ENCODE measurements at regions not wholly inside any gene's neighbourhood (a gene's known extent, or its start where the extent isn't known, plus 50 kb on each side); places are given as distances from the start of the nearest gene placed in this dataset.
"Not testable (repeated sequence)": the region's sequence is repeated elsewhere in the genome, so short reads cannot be mapped to it uniquely, and the experiment has no call there.

DNA sequence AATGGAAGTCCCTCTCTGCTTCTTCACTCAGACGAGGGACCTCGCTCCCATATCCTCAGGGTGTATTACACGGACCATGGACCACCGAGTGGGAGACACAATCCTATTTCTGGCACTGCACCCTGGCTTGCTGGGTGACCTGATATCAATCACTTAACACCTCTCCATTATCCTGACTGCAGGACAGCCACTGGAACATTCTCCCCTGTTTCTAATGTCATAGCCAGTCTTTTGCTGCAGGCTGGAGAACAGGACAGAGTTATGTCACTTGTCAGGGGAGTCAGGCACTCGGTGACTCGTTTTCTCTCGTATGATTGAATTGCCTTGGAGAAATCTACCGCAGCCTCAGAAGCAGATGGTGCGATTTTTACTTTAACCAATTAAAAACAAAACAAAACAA lies 219.1 kb upstream of the IGFBP7 start:
- DNase-seq (ENCODE audit: low spot score), result no peak

DNA sequence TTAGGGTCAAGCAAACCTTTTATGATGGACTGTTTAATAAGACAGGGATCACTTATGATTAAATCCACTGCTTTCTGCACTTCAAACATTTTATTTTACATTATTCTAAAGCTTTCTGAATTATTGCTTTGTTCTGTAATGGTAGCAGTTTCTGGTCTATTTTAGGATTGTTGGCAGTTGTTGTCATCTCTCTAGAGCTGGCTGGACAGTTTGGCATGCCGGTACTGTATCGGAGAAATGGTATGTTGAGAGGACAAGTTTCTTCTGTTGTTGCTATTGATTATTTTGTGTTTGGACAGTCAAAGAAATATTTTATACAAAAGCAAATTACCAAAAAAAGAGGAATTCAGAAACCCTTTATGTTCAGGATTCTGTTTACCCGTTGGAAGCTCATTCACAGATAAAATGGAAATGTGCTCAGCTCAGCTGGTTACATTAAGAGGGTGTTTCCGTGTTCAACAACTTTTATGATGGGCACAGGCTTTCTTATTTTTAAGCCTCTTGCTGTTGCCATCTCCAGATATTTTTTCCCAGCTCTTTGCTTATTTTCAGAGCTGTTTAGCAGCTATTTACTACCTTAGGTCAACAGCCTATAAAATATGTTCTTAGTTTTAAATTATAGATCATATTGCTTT lies 214.6 kb upstream of the IGFBP7 start:
- no peak for DNase-seq (ENCODE audit: low spot score)

DNA sequence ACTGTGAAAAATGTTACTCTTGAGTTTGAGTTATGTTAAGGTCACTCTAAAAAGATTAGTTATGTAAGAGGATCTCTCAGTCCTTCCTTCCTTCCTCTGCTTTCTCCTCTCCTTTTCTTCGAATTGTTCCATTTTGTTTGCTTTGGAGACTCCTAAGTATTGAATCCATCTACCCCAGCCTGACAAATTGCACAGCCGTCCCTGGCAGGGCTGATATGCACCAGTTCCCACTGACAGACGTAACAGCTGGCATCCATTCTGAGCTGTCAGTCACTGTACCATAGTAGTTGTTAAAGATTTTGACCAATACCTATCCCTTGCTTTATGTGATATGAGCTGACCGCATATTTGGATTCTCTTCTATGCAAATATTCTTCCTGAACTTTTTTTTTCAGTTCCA lies 210.7 kb upstream of the IGFBP7 start:
- DNase-seq (ENCODE audit: low spot score), result no peak

DNA sequence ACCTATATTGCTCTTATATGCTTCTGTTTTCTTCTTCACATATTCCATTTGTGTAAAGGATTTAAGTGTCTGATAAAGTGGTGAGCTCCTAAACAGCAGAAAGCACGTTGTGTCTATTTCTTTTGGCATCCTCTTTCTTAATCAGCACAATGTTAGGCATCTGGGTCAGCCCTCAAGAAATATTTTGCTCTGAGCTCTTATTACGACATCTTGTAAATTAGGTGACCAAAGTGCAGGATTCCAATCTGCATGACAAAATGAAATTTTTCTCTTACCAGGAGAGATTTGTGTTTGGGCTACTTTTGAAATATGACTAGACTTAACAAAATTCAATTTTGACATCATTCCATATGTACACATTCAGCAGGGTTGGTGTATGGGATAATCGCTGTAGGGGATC lies 210.0 kb upstream of the IGFBP7 start:
- no peak for DNase-seq (ENCODE audit: low spot score)

DNA sequence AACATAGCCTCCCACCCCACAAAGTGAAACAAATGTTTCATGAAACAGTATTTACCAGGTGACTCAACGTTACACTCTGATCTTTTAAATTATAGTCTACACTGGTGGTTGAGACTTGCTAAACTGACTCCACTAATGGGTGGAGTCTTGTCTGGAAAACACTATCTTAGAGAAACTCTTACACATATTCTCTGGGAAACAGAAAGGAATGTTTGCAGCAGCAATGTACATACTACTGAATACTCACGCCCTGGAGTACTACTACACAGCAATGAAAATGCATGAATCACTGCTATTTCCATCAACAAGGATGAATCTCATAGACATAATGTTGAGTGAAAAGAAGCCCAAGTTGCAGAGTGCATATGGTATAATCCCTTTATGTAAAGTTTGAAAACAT lies 208.5 kb upstream of the IGFBP7 start:
- DNase-seq (ENCODE audit: low spot score), result no peak

DNA sequence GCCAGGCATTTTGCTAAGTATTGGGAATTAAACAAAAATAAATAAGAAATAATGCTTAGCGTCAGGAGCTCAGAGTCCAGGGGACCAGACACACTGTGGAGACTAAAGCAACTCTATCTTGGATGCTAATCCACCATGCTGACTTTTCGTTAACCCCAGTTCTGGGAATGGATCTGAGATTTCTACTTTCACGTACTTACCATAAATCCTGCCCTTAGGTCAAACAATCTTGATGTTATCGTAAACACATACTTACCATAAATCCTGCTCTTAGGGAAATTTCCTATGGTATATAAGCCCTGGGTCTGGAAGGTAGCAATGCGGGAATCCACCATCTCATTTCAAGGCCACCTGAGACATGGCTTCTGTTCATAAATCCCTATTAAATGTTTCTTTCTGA lies 204.5 kb upstream of the IGFBP7 start:
- DNase-seq (ENCODE audit: low spot score), result no peak

DNA sequence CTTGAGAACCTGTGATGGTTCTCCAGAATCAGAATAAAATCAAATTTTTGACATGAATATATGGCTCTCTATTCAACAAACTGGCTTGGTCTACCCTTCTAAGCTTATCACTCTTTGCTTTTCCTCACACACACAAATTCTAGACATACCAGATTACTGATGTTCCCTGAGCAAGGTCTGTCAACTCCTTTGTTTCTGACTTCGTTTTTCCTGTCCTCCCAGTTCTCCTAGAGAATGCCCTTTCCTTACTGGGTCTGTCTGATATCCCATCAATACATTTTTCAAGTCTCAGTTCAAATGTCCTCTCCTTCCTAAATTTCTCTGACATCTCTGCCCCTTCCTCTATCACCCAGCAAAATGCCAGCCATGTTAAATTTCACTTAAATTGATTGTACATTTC lies 202.1 kb upstream of the IGFBP7 start:
- no peak for DNase-seq (ENCODE audit: low spot score)

DNA sequence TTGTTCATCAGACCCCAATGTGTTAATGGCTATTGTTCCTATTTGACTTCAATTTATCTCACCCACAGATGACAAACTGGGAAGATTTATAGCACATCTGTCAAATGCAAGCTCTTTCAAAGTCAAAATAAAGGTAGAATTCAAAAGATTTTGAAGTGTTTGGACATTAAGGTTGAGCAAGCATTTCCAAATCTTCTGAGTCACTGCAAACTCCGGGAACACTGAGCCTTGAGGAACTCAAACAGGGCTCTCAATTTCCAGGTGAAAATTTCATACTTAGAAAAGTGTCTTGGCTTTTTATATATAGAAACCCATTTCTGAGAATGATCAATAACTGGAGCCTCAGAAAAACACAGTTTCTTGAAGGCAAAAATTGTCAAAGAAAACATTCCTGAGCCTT lies 199.5 kb upstream of the IGFBP7 start:
- DNase-seq (ENCODE audit: low spot score), result no peak

DNA sequence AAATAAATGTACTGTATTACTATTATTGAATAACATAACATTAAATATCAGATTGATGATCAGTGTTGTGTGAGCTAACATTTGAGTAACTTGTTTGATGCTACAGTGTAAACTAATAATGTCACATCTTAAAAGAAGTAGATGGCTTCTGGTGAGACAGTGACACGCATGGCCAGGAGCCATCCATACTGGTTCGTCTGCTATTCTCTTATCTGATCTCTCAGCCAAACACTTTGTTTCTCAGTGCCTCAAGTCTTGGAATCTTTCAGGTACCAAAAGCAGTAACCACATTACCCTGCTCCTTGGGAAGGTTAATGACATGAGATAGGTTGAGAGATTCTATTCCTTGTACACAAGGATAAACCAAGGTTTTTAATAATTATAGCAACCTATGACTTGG lies 198.1 kb upstream of the IGFBP7 start:
- no peak for DNase-seq (ENCODE audit: low spot score)

DNA sequence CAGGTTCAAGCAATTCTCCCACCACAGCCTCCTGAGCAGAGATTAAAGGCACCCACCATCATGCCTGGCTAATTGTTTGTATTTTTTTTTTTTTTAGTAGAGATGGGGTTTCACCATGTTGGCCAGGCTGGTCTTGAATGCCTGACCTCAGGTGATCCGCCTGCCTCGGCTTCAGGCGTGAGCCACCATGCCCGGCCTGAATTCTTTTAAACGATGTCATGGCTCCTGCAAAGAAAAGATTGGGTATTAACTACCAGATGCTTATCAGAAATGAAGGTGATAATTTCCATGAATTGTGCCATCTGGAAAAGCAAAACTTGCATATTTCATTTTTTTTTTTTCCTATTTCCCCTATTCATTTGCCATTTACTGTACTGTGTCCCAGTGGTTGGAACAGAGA lies 195.7 kb upstream of the IGFBP7 start:
- DNase-seq (ENCODE audit: low spot score), result no peak

DNA sequence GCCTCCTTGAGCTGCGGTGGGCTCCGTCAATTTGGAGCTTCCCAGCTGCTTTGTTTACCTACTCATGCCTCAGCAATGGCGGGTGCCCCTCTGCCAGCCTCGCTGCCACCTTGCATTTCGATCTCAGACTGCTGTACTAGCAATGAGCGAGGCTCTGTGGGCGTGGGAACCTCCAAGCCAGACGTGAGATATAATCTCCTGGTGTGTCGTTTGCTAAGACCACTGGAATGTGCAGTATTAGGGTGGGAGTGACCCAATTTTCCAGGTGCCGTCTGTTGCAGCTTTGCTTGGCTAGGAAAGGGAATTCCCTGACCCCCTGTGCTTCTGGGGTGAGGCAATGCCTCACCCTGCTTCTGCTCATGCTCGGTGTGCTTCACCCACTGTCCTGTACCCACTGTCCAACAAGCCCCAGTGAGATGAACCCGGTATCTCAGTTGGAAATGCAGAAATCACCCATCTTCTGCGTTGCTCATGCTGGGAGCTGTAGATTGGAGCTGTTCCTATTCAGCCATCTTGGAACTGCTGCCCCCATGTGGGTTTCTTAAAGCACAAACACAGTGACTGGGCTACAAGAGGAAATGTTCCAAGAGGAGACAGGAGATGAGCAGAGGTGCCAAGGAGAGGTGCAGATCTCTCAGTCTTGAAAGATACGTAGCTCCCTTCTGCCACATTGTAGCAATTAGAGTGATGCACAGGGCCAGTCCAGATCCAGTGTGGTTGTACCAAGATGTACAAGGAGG lies 193.0 kb upstream of the IGFBP7 start:
- DNase-seq (ENCODE audit: low spot score), result no peak

DNA sequence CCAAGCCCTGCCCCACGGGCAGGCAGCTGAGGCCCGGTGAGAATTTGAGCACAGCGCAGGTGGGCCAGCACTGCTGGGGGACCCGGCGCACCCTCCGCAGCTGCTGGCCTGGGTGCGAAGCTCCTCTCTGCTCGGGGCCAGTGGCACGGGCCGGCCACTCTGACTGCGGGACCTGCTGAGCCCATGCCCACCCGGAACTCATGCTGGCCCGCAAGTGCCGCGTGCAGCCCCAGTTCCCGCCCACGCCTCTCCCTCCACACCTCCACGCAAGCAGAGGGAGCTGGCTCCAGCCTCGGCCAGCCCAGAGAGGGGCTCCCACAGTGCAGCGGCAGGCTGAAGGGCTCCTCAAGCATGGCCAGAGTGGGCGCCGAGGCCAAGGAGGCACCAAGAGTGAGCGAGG lies 190.1 kb upstream of the IGFBP7 start:
- DNase-seq (ENCODE audit: low spot score), result not testable (repeated sequence)

DNA sequence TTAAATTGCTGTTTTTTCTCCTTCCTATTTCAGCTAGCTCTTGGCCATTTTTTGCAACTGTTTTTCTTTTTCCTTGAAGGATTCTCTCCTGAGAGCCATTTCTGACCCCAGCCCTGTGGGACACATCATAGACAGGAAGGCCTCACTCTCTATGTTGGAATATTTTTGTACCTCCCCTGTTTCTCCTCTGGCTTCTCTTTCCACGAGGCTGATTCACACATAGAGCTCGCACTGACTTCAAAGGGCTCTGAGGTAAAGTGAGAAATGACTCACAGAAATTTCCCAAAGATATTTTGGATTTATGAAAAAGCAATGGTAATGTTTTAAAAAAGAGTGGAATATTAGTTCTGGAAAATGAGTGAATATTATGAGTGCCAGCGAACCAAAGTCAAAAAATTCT lies 181.7 kb upstream of the IGFBP7 start:
- no peak for DNase-seq (ENCODE audit: low spot score)

DNA sequence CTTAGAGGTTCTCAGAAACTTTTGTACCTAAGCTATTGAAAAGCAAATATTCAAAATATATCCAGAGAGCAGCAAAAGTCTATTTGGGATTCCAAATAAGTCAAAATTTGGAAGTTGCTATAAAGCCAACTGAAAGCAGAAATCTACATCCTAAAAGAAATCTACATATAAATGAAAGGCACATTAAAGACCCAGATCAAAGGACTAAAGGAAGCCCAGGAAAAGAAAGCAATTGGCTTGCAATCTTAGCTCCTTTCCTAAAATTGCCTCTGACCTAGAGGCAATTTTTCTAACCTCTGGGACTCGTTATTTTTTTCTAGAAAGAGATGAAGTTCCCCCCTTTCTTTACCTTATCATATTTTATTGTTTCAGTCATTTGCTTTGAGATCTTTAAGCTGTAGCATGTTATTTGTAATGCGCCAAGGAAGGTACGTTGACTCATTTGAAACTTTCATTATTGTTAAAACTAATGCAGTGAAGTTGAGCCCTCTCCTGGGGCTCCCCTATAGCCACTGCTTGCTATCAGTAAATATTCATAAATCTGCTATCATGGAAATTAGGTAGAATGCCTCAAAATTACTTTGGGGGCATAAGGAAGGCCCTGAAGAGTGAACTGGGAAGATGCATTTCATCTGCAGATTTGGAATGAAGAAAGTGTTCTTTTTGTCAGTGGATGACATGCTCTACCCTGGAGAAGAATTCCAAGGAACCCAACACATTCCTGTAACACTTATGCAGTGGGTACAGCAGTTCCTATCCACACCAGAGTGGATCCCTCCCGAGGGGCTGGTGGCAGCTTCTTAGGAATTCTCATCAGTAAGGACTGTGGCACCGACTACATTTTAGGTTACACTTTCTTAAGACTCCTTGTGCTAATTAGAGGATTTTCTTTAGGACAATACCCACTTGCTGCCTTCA lies 177.8 kb upstream of the IGFBP7 start:
- no peak for DNase-seq (ENCODE audit: low spot score)

DNA sequence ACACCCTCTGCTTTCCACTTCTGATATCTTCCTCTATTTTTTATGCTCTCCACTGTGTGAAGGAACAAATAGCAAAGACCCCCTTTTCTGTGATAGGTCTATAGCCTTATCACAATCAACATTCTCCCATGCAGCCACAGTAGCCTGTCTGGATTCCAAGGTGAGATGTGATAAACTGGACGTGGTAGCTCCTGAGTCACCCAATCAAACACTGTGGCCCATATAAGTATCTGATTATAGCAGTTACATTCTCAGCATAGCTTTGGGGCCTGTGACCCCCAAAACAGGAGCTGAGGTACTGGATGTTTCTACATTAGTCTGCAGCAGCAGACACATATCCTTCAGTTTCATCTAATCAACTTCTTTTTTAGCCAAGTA lies 172.7 kb upstream of the IGFBP7 start:
- no peak for DNase-seq (ENCODE audit: low spot score)

DNA sequence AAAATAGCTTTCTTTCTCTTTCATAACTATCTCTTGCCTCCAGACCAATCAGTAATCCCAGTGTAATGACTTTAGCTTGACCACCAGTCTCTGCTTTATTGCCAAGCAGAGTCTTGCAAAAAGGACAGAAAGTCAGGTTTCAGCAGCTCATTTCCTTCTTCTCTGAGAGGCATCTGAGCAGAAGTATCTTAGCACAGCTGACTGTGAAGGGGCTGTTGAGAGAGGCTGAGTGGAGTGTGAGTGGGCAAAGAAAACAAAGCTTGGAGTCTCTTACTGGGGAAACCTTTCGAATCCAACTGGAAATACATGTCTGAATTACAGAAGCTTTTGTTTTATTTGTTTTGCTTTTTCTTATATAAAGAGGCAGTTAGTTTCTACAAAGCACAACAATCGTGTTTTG lies 170.3 kb upstream of the IGFBP7 start:
- no peak for DNase-seq (ENCODE audit: low spot score)

DNA sequence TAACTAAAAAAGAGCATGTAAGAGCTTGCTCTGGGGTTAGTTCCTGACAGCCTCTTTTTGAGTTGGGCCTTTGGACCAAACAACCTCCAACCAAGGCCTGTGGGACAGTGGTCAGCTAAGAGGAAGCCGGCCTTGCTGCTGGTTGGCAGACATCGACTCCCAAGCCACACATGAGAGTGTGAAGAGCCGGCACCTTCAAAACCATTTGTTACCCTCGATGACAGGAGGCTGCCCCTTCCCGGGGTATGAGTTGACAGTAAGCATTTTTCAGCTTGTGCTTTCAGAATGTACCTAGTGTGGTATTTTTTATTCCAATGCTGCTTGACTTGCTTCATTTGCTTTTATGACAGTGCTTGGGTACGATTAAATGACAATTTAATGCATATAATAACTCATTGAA lies 168.6 kb upstream of the IGFBP7 start:
- no peak for DNase-seq (ENCODE audit: low spot score)

DNA sequence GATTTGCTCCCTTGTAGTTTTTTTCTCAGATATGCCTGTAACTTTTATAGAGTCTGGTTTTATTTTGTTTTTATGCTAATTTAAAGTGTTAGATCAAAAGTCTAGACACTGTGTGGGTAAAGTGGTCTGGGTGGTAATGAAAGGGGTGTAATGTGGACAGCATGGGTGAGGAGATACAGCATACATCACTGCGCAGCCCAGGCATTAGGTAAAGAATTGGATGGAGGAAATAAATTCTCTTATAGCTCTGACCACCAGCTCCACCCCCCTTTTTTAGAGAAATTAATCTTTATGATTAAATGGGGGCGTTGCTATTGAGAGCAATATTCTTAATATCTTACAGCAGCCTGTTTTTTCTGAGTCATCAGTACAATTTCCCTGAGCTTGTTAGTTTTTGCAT lies 163.9 kb upstream of the IGFBP7 start:
- DNase-seq (ENCODE audit: low spot score), result no peak

DNA sequence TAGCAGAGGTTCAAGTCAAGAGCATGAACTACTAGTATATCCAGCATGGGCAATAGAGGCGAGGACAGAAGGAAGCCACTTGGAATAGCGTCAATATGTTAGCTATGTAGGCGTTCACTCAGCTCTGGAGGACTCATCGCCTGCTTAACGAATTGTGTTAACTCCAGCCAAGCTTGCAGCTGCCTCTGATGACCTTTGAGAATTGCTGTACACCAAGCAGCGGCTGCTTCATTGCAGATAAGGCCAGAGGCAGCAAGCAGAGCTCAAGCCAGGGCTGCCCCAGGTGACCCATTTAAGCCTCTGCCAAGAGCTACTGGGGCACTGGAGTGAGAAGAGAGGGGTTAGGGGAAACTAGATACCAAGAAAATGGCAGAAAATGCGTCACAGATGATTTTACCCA lies 160.2 kb upstream of the IGFBP7 start:
- no peak for DNase-seq (ENCODE audit: low spot score)

DNA sequence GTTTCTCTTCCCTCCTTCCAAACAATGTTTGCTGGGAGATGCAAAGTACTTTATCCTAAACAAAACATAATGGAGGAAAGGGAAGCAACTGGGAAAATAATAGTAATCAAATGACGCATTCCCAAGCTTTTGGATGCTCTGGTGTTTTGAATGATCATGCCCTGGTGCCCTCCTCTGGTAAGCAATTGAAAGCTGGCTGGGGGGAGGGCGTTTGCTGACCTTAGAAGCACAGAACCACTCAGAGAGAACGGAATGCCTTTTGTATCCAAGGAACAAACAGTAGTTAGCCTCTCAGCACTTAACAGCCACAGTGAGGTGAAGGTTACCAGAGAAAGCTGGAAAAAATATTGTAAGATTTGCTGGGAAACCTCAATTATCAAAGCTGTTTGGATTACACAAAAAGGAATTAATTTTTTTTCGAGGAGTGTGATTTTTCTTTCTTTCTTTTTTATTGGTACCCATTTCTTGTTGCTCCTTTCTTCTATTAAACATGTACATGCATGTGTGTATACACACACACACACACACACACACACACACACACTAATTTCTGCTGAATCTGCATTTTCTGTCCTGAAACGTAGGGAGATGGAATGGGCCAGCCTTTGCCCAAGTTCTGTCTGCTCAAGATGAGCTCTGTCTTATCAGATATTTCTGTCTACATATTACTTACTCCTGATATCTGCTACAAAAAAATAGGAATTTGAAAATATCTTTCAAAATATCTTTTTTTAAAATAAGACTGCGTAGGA lies 155.8 kb upstream of the IGFBP7 start:
- DNase-seq (ENCODE audit: low spot score), result no peak

DNA sequence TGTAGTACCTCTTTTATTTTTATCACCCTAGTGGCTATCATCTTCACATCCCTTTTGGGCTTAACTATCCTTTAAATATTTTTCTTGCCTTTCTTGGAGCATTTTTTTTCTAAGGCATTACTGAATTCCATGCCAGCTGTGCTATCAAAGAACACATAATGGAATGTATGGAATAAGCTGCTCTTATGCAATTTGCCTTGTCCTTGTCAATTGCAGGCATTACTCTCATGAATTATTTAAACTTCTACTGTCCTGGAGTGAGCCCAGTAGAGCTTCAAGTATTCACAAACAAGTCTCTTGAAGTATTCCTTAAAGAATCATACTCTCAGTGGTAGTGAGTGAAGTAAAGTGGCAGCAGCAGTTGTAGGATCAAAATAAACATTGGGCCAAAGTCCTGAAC lies 144.6 kb upstream of the IGFBP7 start:
- DNase-seq (ENCODE audit: low spot score), result no peak

DNA sequence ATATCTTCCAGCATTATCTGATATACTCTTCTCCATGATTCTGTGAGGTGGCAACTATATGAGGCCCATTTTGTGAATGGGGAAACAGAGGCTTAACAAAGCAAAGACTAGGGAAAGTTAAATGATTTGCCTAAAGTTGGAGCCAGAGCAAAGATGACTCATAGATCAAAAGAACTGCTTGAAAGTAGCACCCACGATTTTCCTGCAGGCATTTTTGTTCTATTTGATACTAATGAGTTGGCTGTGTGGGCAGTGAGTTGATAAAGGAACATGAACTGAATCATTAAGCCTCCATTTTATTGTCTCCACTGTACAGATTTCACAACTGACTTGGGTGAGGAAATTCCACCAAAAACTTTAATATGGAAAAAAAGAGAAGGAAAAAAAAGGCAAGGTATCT lies 138.9 kb upstream of the IGFBP7 start:
- no peak for DNase-seq (ENCODE audit: low spot score)
